ENCODE measurements at regions not wholly inside any gene's neighbourhood (a gene's known extent, or its start where the extent isn't known, plus 50 kb on each side); places are given as distances from the start of the nearest gene placed in this dataset.
"Not testable (repeated sequence)": the region's sequence is repeated elsewhere in the genome, so short reads cannot be mapped to it uniquely, and the experiment has no call there.

DNA sequence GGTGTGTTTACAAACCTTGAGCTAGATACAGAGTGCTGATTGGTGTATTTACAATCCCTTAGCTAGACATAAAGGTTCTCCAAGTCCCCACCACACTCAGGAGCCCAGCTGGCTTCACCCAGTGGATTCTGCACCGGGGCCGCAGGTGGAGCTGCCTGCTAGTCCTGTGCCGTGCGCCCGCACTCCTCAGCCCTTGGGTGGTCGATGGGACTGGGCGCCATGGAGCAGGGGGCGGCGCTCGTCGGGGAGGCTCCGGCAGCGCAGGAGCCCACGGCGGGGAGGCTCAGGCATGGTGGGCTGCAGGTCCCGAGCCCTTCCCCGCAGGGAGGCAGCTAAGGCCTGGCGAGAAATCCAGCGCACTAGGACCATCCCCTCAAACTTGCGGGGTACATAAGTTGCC lies 124.2 kb upstream of the EEF2KMT start:
- not testable (repeated sequence) for H3K4me1 ChIP-seq (ENCODE audit: control insufficient read depth, insufficient read depth, low read length, poor library complexity, severe bottlenecking); H3K4me3 ChIP-seq (ENCODE audit: insufficient read depth, low read depth, low read length, poor library complexity, severe bottlenecking); DNase-seq; H3K36me3 ChIP-seq (ENCODE audit: control insufficient read depth, insufficient read depth, low read length); H3K9me3 ChIP-seq (ENCODE audit: control insufficient read depth, low read length); H3K27me3 ChIP-seq (replicated peaks; ENCODE audit: control insufficient read depth, insufficient read depth, low read length, poor library complexity, severe bottlenecking); H3K27ac ChIP-seq (ENCODE audit: insufficient read depth, low read length, poor library complexity, severe bottlenecking)

GRCh38 chr16:5220705-5221104 lies 123.1 kb upstream of the EEF2KMT start:
- Histone ChIP-seq H3K4me3 (ENCODE audit: insufficient read depth, low read depth, low read length, poor library complexity, severe bottlenecking) (no peak overlapping the region), H3K27ac (ENCODE audit: insufficient read depth, low read length, poor library complexity, severe bottlenecking) (no peak overlapping the region), H3K27me3 (replicated peaks; ENCODE audit: control insufficient read depth, insufficient read depth, low read length, poor library complexity, severe bottlenecking) (no peaks in the 10 kb centered on the region), H3K9me3 (ENCODE audit: control insufficient read depth, low read length) (no peaks in the 10 kb centered on the region), H3K4me1 (ENCODE audit: control insufficient read depth, insufficient read depth, low read length, poor library complexity, severe bottlenecking) (no peaks in the 10 kb centered on the region), H3K36me3 (ENCODE audit: control insufficient read depth, insufficient read depth, low read length) (no peaks in the 10 kb centered on the region)
- DNase-seq = no peak

GRCh38 chr16:5216441-5217080 lies 119.0 kb upstream of the EEF2KMT start:
- H3K36me3 ChIP-seq (ENCODE audit: control insufficient read depth, insufficient read depth, low read length) = no peaks in the 10 kb centered on the region
- no peaks in the 10 kb centered on the region for H3K4me1 ChIP-seq (ENCODE audit: control insufficient read depth, insufficient read depth, low read length, poor library complexity, severe bottlenecking)
- no peak for DNase-seq
- no peaks in the 10 kb centered on the region for H3K9me3 ChIP-seq (ENCODE audit: control insufficient read depth, low read length)
- H3K27ac ChIP-seq (ENCODE audit: insufficient read depth, low read length, poor library complexity, severe bottlenecking) = no peak overlapping the region
- no peaks in the 10 kb centered on the region for H3K27me3 ChIP-seq (replicated peaks; ENCODE audit: control insufficient read depth, insufficient read depth, low read length, poor library complexity, severe bottlenecking)
- no peak overlapping the region for H3K4me3 ChIP-seq (ENCODE audit: insufficient read depth, low read depth, low read length, poor library complexity, severe bottlenecking)

- DNase-seq = no peak
- Histone ChIP-seq H3K27ac (ENCODE audit: insufficient read depth, low read length, poor library complexity, severe bottlenecking) (no peak overlapping the region), H3K9me3 (ENCODE audit: control insufficient read depth, low read length) (no peaks in the 10 kb centered on the region), H3K4me1 (ENCODE audit: control insufficient read depth, insufficient read depth, low read length, poor library complexity, severe bottlenecking) (no peaks in the 10 kb centered on the region), H3K4me3 (ENCODE audit: insufficient read depth, low read depth, low read length, poor library complexity, severe bottlenecking) (no peak overlapping the region), H3K27me3 (replicated peaks; ENCODE audit: control insufficient read depth, insufficient read depth, low read length, poor library complexity, severe bottlenecking) (no peaks in the 10 kb centered on the region), H3K36me3 (ENCODE audit: control insufficient read depth, insufficient read depth, low read length) (no peaks in the 10 kb centered on the region)
Observed at GRCh38 chr16:5215901-5216300, 118.3 kb upstream of the EEF2KMT start.

DNA sequence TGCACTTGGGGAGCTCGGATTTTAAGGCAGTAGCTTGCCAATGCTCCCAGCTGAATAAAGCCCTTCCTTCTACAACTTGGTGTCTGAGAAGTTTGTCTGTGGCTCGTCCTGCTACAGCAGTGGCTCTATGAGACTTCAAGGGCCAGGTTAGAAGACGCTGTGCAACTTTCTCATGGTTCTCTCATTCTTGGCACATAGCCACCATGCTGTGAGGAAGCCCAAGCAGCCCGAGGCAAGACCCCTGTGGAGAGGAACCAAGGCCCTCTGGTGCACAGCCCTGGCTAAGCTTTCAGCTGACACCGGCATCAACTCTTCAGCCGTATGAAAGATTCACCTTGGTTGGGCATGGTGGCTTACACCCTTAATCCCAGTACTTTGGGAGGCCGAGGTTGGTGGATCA lies 116.9 kb upstream of the EEF2KMT start:
- Histone ChIP-seq H3K4me3 (ENCODE audit: insufficient read depth, low read depth, low read length, poor library complexity, severe bottlenecking) (no peak overlapping the region), H3K4me1 (ENCODE audit: control insufficient read depth, insufficient read depth, low read length, poor library complexity, severe bottlenecking) (no peaks in the 10 kb centered on the region), H3K27ac (ENCODE audit: insufficient read depth, low read length, poor library complexity, severe bottlenecking) (no peak overlapping the region), H3K27me3 (replicated peaks; ENCODE audit: control insufficient read depth, insufficient read depth, low read length, poor library complexity, severe bottlenecking) (no peaks in the 10 kb centered on the region), H3K36me3 (ENCODE audit: control insufficient read depth, insufficient read depth, low read length) (no peaks in the 10 kb centered on the region), H3K9me3 (ENCODE audit: control insufficient read depth, low read length) (no peaks in the 10 kb centered on the region)
- DNase-seq = no peak

- not testable (repeated sequence) for DNase-seq; H3K27me3 ChIP-seq (replicated peaks; ENCODE audit: control insufficient read depth, insufficient read depth, low read length, poor library complexity, severe bottlenecking); H3K36me3 ChIP-seq (ENCODE audit: control insufficient read depth, insufficient read depth, low read length); H3K27ac ChIP-seq (ENCODE audit: insufficient read depth, low read length, poor library complexity, severe bottlenecking); H3K4me1 ChIP-seq (ENCODE audit: control insufficient read depth, insufficient read depth, low read length, poor library complexity, severe bottlenecking); H3K9me3 ChIP-seq (ENCODE audit: control insufficient read depth, low read length); H3K4me3 ChIP-seq (ENCODE audit: insufficient read depth, low read depth, low read length, poor library complexity, severe bottlenecking)
Observed at GRCh38 chr16:5212501-5212900, 114.9 kb upstream of the EEF2KMT start.

GRCh38 chr16:5207862-5208498 lies 110.4 kb upstream of the EEF2KMT start:
- not testable (repeated sequence) for H3K27ac ChIP-seq (ENCODE audit: insufficient read depth, low read length, poor library complexity, severe bottlenecking); H3K9me3 ChIP-seq (ENCODE audit: control insufficient read depth, low read length); H3K4me3 ChIP-seq (ENCODE audit: insufficient read depth, low read depth, low read length, poor library complexity, severe bottlenecking); H3K4me1 ChIP-seq (ENCODE audit: control insufficient read depth, insufficient read depth, low read length, poor library complexity, severe bottlenecking); H3K36me3 ChIP-seq (ENCODE audit: control insufficient read depth, insufficient read depth, low read length); DNase-seq; H3K27me3 ChIP-seq (replicated peaks; ENCODE audit: control insufficient read depth, insufficient read depth, low read length, poor library complexity, severe bottlenecking)

DNA sequence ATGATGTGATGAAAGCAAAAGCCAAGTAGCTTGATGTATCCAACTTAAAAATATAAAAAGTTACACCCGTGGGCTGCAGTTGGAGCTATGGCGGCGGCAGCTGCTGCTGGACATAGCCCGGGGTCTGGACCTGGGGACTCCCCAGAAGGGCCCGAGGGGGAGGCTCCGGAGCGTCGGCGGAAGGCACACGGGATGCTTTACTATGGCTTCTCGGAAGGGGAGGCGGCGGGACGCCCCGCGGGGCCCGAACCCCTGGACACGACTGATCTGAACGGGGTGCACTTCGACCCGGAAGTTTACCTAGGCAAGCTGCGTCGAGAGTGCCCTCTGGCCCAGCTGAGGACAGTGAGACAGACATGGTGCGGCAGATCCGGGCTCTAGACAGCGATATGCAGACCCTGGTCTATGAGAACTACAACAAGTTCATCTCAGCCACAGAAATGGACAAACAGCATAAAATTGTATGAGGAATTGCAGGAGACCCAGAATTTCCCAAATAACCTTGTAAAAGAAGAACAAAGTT lies 109.5 kb upstream of the EEF2KMT start:
- Histone ChIP-seq H3K27ac (ENCODE audit: insufficient read depth, low read length, poor library complexity, severe bottlenecking) (no peak overlapping the region), H3K27me3 (replicated peaks; ENCODE audit: control insufficient read depth, insufficient read depth, low read length, poor library complexity, severe bottlenecking) (no peaks in the 10 kb centered on the region)
- DNase-seq = no peak

GRCh38 chr16:5206331-5206990 lies 108.9 kb upstream of the EEF2KMT start:
- H3K4me1 ChIP-seq (ENCODE audit: control insufficient read depth, insufficient read depth, low read length, poor library complexity, severe bottlenecking) = no peaks in the 10 kb centered on the region
- no peak overlapping the region for H3K4me3 ChIP-seq (ENCODE audit: insufficient read depth, low read depth, low read length, poor library complexity, severe bottlenecking)
- DNase-seq = no peak
- no peak overlapping the region for H3K27ac ChIP-seq (ENCODE audit: insufficient read depth, low read length, poor library complexity, severe bottlenecking)
- H3K9me3 ChIP-seq (ENCODE audit: control insufficient read depth, low read length) = no peaks in the 10 kb centered on the region
- no peaks in the 10 kb centered on the region for H3K27me3 ChIP-seq (replicated peaks; ENCODE audit: control insufficient read depth, insufficient read depth, low read length, poor library complexity, severe bottlenecking)
- no peaks in the 10 kb centered on the region for H3K36me3 ChIP-seq (ENCODE audit: control insufficient read depth, insufficient read depth, low read length)

More for the DNA sequence above, 109.5 kb upstream of the EEF2KMT start:
- no peak overlapping the region for H3K4me3 ChIP-seq (ENCODE audit: insufficient read depth, low read depth, low read length, poor library complexity, severe bottlenecking)
- no peaks in the 10 kb centered on the region for H3K4me1 ChIP-seq (ENCODE audit: control insufficient read depth, insufficient read depth, low read length, poor library complexity, severe bottlenecking)
- H3K9me3 ChIP-seq (ENCODE audit: control insufficient read depth, low read length) = no peaks in the 10 kb centered on the region
- H3K36me3 ChIP-seq (ENCODE audit: control insufficient read depth, insufficient read depth, low read length) = no peaks in the 10 kb centered on the region

- no peaks in the 10 kb centered on the region for H3K4me1 ChIP-seq (ENCODE audit: control insufficient read depth, insufficient read depth, low read length, poor library complexity, severe bottlenecking)
- H3K4me3 ChIP-seq (ENCODE audit: insufficient read depth, low read depth, low read length, poor library complexity, severe bottlenecking) = no peak overlapping the region
- no peak for DNase-seq
- no peaks in the 10 kb centered on the region for H3K36me3 ChIP-seq (ENCODE audit: control insufficient read depth, insufficient read depth, low read length)
- no peaks in the 10 kb centered on the region for H3K27me3 ChIP-seq (replicated peaks; ENCODE audit: control insufficient read depth, insufficient read depth, low read length, poor library complexity, severe bottlenecking)
- H3K27ac ChIP-seq (ENCODE audit: insufficient read depth, low read length, poor library complexity, severe bottlenecking) = no peak overlapping the region
- no peaks in the 10 kb centered on the region for H3K9me3 ChIP-seq (ENCODE audit: control insufficient read depth, low read length)
Observed at GRCh38 chr16:5205361-5206040, 107.9 kb upstream of the EEF2KMT start.

Measured in effector memory CD4-positive, alpha-beta T cell (primary cell).